DND-41 (cell line): ENCODE measurements at regions not wholly inside any gene's neighbourhood (a gene's known extent, or its start where the extent isn't known, plus 50 kb on each side); places are given as distances from the start of the nearest gene placed in this dataset.

Source experiments
- EZH2 ChIP-seq: IDR thresholded peaks from 3 replicates; pipeline ENCODE4 v1.6.1; 2012; ENCODE audit warnings: borderline replicate concordance, low read depth, mild to moderate bottlenecking, moderate library complexity, low read length, inconsistent platforms; ENCODE audit not compliant: severe bottlenecking
- TF ChIP-seq, protein P1 (sequence below): IDR thresholded peaks from 2 replicates; pipeline ENCODE4 v1.5.1; 2012; ENCODE audit warnings: borderline replicate concordance, low read length, moderate library complexity, mild to moderate bottlenecking; ENCODE audit not compliant: poor library complexity, severe bottlenecking; ENCODE audit errors: extremely low read depth

DNA sequence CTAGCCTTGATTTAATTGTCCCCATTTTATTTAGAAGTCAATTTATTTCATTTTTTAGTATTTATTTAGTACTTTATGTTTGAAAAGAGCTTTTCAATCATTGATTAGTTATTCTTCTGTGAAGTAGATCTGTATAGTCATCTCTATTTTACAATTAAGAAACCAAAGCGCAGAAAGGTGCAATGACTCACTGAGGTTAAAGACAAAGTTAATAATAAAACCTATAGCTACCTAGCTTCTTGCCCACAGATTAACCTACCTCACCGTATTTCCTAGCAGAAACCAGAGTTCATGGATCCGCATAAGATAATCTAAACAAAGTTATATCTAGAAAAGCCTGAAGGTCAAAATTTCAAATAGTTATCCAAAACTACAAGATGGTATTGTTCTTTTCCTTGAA lies 176.4 kb downstream of the GRIN2B start:
- TF ChIP-seq EZH2 = no peak
- TF ChIP-seq, protein P1, sequence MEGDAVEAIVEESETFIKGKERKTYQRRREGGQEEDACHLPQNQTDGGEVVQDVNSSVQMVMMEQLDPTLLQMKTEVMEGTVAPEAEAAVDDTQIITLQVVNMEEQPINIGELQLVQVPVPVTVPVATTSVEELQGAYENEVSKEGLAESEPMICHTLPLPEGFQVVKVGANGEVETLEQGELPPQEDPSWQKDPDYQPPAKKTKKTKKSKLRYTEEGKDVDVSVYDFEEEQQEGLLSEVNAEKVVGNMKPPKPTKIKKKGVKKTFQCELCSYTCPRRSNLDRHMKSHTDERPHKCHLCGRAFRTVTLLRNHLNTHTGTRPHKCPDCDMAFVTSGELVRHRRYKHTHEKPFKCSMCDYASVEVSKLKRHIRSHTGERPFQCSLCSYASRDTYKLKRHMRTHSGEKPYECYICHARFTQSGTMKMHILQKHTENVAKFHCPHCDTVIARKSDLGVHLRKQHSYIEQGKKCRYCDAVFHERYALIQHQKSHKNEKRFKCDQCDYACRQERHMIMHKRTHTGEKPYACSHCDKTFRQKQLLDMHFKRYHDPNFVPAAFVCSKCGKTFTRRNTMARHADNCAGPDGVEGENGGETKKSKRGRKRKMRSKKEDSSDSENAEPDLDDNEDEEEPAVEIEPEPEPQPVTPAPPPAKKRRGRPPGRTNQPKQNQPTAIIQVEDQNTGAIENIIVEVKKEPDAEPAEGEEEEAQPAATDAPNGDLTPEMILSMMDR = no peak
